Calu3 (cell line): ENCODE measurements at regions not wholly inside any gene's neighbourhood (a gene's known extent, or its start where the extent isn't known, plus 50 kb on each side); places are given as distances from the start of the nearest gene placed in this dataset.

Experiments used
- BruUV-seq: library from RNA; stranded (reverse); fragments of 400-500 nt; replicated peaks from 2 replicates; lab custom pipeline; 2021; lab: Mats Ljungman, UMichigan
- CTCF ChIA-PET: fragments of 300-600 bp; sonication (Branson Sonifier 250); formaldehyde crosslinking; loops from one replicate; lab custom pipeline; 2022; ENCODE audit warnings: antibody characterized with exemption; lab: Charles Lee
- DNase-seq: peaks from one replicate; pipeline ENCODE4 v3.0.0; 2022
- H3K27ac Mint-ChIP-seq: one replicate; pipeline ENCODE4 v1.8.0; 2022; ENCODE audit warnings: mixed read lengths; ENCODE audit not compliant: unreplicated experiment
- H3K27me3 Mint-ChIP-seq: one replicate; pipeline ENCODE4 v1.8.0; 2022; ENCODE audit warnings: mixed read lengths; ENCODE audit not compliant: unreplicated experiment
- H3K36me3 Mint-ChIP-seq: one replicate; pipeline ENCODE4 v1.8.0; 2022; ENCODE audit warnings: mild to moderate bottlenecking, moderate library complexity, mixed read lengths; ENCODE audit not compliant: insufficient read depth, unreplicated experiment
- H3K4me1 Mint-ChIP-seq: one replicate; pipeline ENCODE4 v1.8.0; 2022; ENCODE audit warnings: mild to moderate bottlenecking, low read depth, mixed read lengths; ENCODE audit not compliant: unreplicated experiment
- H3K4me3 Mint-ChIP-seq: one replicate; pipeline ENCODE4 v1.8.0; 2022; ENCODE audit warnings: mild to moderate bottlenecking, low read depth, moderate library complexity, mixed read lengths; ENCODE audit not compliant: unreplicated experiment
- H3K9me3 Mint-ChIP-seq: one replicate; pipeline ENCODE4 v1.8.0; 2022; ENCODE audit warnings: low read depth, mixed read lengths; ENCODE audit not compliant: unreplicated experiment
- intact Hi-C: fragments of 100-400 bp; cut with micrococcal nuclease; formaldehyde crosslinking; loops from one replicate; pipeline ENCODE4 v1.10.0; 2022; ENCODE audit not compliant: unreplicated experiment
- TF ChIP-seq, protein P1 (sequence below): fragments of 200-600 bp; IDR thresholded peaks from one replicate; pipeline ENCODE4 v1.8.0; 2022; ENCODE audit warnings: antibody characterized with exemption; ENCODE audit not compliant: unreplicated experiment

DNA sequence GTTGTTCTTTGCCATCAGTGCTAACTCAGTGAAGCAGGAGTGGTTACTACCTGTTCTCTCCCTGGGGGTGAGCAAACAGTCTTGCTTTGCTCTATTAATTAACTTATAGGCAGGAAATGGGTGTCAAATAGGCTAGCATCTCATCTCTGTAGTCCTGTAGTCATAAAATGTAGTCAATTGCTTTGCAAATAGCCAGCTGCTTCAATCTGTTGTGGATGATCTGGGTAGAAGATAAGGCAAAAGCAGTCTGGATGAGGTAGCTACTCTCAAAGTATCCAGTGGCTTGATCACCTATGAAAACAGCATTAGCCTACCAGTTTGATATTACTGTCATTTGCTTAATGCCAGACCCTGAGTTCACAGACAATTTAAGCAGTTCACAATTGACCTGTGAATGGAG, 369.0 kb upstream of the TMTC1 start:
- TF ChIP-seq, protein P1, sequence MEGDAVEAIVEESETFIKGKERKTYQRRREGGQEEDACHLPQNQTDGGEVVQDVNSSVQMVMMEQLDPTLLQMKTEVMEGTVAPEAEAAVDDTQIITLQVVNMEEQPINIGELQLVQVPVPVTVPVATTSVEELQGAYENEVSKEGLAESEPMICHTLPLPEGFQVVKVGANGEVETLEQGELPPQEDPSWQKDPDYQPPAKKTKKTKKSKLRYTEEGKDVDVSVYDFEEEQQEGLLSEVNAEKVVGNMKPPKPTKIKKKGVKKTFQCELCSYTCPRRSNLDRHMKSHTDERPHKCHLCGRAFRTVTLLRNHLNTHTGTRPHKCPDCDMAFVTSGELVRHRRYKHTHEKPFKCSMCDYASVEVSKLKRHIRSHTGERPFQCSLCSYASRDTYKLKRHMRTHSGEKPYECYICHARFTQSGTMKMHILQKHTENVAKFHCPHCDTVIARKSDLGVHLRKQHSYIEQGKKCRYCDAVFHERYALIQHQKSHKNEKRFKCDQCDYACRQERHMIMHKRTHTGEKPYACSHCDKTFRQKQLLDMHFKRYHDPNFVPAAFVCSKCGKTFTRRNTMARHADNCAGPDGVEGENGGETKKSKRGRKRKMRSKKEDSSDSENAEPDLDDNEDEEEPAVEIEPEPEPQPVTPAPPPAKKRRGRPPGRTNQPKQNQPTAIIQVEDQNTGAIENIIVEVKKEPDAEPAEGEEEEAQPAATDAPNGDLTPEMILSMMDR, result no peak
- no peaks in the 10 kb centered on the region for H3K36me3 Mint-ChIP-seq

DNA sequence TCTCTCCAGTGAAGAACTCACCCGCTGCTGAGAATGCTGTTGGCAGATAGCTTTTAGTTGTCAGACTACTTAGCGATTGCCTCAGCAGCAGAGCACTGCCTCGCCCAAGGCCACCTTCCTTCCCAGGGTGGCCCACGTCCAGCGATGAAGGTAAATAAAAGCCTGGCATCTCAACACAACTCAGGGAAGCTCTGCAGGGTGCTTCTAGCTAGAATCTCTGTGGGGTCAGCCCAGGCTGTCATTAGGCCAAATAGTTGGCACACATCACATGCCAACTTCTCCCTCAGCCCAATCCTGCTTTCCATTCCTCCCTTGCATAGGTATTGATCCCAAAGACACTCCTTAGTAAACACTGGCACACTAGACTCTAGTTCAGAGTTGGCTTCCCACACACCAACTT, 368.1 kb upstream of the TMTC1 start:
- TF ChIP-seq, protein P1, result no peak
- H3K36me3 Mint-ChIP-seq, result no peaks in the 10 kb centered on the region
- H3K27me3 Mint-ChIP-seq, result peaks cover 31% of the 10 kb centered on the region
- no TSS peak for BruUV-seq
- no peak overlapping the region for H3K4me3 Mint-ChIP-seq
- CTCF ChIA-PET, result no interaction called here
- intact Hi-C loops, result no loop called here
- no peak for DNase-seq
- no peaks in the 10 kb centered on the region for H3K4me1 Mint-ChIP-seq
- H3K27ac Mint-ChIP-seq, result no peak overlapping the region
- H3K9me3 Mint-ChIP-seq, result peaks cover 4% of the 10 kb centered on the region

More for the DNA sequence above, 369.0 kb upstream of the TMTC1 start:
- no peak overlapping the region for H3K27ac Mint-ChIP-seq
- H3K9me3 Mint-ChIP-seq, result peaks cover 4% of the 10 kb centered on the region
- no peaks in the 10 kb centered on the region for H3K4me1 Mint-ChIP-seq
- no peak for DNase-seq
- no peak overlapping the region for H3K4me3 Mint-ChIP-seq
- no TSS peak for BruUV-seq
- intact Hi-C loops, result no loop called here
- CTCF ChIA-PET, result interaction anchor here (0.6 kb wide), 1 partner anchor 50 kb away, joined by 3 read pairs; no protein-coding TSS in a partner anchor
- H3K27me3 Mint-ChIP-seq, result peaks cover 22% of the 10 kb centered on the region

DNA sequence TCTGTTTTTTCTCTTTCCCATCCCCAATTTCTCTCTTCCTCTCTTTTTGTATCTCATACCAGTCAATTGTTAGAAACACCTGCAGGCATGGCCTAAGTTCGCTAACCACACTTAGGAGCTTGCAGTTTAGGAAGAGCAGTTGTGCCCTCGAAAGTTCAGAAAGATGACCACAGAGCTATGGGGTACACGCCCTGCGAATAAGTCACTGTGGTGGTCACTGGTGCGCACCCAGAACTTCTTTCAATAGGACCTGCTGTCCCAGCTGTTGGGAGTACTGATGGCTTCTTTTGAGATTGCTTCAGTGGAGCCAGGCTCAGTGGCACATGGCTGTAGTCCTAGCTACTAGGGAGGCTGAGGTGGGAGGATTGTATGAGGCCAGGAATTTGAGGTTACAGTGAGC, 362.8 kb upstream of the TMTC1 start:
- Mint-ChIP-seq H3K36me3 (no peaks in the 10 kb centered on the region), H3K27ac (no peak overlapping the region), H3K27me3 (peaks cover 56% of the 10 kb centered on the region), H3K4me3 (no peak overlapping the region), H3K9me3 (no peaks in the 10 kb centered on the region), H3K4me1 (no peaks in the 10 kb centered on the region)
- intact Hi-C loops, result no loop called here
- CTCF ChIA-PET, result interaction anchor here (0.5 to 1.0 kb wide), 3 partner anchors 8 to 54 kb away, joined by 3 to 11 read pairs (median 3); no protein-coding TSS in a partner anchor
- BruUV-seq, result no TSS peak
- TF ChIP-seq, protein P1, result no peak
- no peak for DNase-seq

DNA sequence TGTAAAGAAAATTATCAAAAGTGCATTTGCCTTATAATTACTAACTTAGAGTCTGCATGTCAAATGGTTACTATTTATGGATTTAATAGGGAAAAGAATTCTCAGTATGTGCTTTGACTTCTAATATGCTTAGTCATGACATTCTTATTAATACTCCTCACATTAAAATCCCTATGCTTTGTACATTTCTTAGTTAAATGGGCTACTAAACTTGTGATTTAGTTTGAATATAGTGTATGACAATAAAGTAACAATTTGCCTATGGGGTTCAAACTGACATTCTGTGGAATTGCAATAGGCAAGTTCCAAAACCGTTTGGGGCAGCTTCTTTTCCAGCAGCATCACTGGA, 361.9 kb upstream of the TMTC1 start:
- intact Hi-C loops, result no loop called here
- no peaks in the 10 kb centered on the region for H3K36me3 Mint-ChIP-seq

More for the DNA sequence above, 361.9 kb upstream of the TMTC1 start:
- no peak for DNase-seq
- no TSS peak for BruUV-seq
- Mint-ChIP-seq H3K4me3 (no peak overlapping the region), H3K9me3 (no peaks in the 10 kb centered on the region), H3K4me1 (no peaks in the 10 kb centered on the region), H3K27ac (no peak overlapping the region), H3K27me3 (peaks cover 47% of the 10 kb centered on the region)
- CTCF ChIA-PET, result interaction anchor here (0.6 to 0.9 kb wide), 2 partner anchors 29 to 107 kb away, joined by 3 read pairs; no protein-coding TSS in a partner anchor
- TF ChIP-seq, protein P1, result no peak
